GF-D8 (cell line): ENCODE measurements at regions not wholly inside any gene's neighbourhood (a gene's known extent, or its start where the extent isn't known, plus 50 kb on each side); places are given as distances from the start of the nearest gene placed in this dataset.
A peak's percentile ranks its signal among the peaks of the same experiment; 100 is the strongest.

ENCODE experiments used
- DNase-seq: peaks from one replicate; lab custom pipeline; 2025; lab: John Stamatoyannopoulos, UW

GRCh38 chr13:48761256-48761655, 107.5 kb downstream of the CYSLTR2 start:
- DNase-seq: no peak

- peak; percentile 77 for DNase-seq
Measured at GRCh38 chr13:48769107-48769704, 115.5 kb downstream of the CYSLTR2 start.

GRCh38 chr13:48770372-48770771, 116.6 kb downstream of the CYSLTR2 start:
- DNase-seq: no peak

- DNase-seq: no peak
Measured at GRCh38 chr13:48772908-48773307, 119.2 kb downstream of the CYSLTR2 start.

- DNase-seq: no peak
Measured at GRCh38 chr13:48773531-48774275, 120.0 kb downstream of the CYSLTR2 start.

GRCh38 chr13:48775285-48775684, 121.6 kb downstream of the CYSLTR2 start:
- no peak for DNase-seq

- no peak for DNase-seq
Measured at GRCh38 chr13:48775804-48776203, 122.1 kb downstream of the CYSLTR2 start.

GRCh38 chr13:48776401-48776800, 122.7 kb downstream of the CYSLTR2 start:
- no peak for DNase-seq

GRCh38 chr13:48778610-48779009, 124.9 kb downstream of the CYSLTR2 start:
- DNase-seq: no peak

- no peak for DNase-seq
Measured at GRCh38 chr13:48780713-48781341, 127.1 kb downstream of the CYSLTR2 start.

GRCh38 chr13:48782429-48782840, 128.7 kb downstream of the CYSLTR2 start:
- no peak for DNase-seq

- peak; percentile 97 for DNase-seq
Measured at GRCh38 chr13:48783181-48783630, 129.5 kb downstream of the CYSLTR2 start.

GRCh38 chr13:48783695-48784230, 130.0 kb downstream of the CYSLTR2 start:
- no peak for DNase-seq

GRCh38 chr13:48784916-48785548, 131.3 kb downstream of the CYSLTR2 start:
- DNase-seq: no peak

GRCh38 chr13:48790199-48790598, 136.5 kb downstream of the CYSLTR2 start:
- no peak for DNase-seq

GRCh38 chr13:48790966-48791365, 137.2 kb downstream of the CYSLTR2 start:
- DNase-seq: no peak

GRCh38 chr13:48797127-48797526, 143.4 kb downstream of the CYSLTR2 start:
- no peak for DNase-seq

- DNase-seq: no peak
Measured at GRCh38 chr13:48797761-48798160, 144.0 kb downstream of the CYSLTR2 start.

GRCh38 chr13:48798180-48798579, 144.5 kb downstream of the CYSLTR2 start:
- DNase-seq: no peak

- DNase-seq: no peak
Measured at GRCh38 chr13:48801255-48801654, 147.5 kb downstream of the CYSLTR2 start.

- no peak for DNase-seq
Measured at GRCh38 chr13:48804821-48805601, 151.3 kb downstream of the CYSLTR2 start.

- DNase-seq: no peak
Measured at GRCh38 chr13:48806522-48806921, 152.8 kb downstream of the CYSLTR2 start.
